ENCODE measurements at regions not wholly inside any gene's neighbourhood (a gene's known extent, or its start where the extent isn't known, plus 50 kb on each side); places are given as distances from the start of the nearest gene placed in this dataset.

GRCh38 chr13:110773480-110773879 is 60.0 kb downstream of the ING1 start:
- DNase-seq, result no peak

- DNase-seq, result no peak
Observed at GRCh38 chr13:110774051-110774450, 60.6 kb downstream of the ING1 start.

DNA sequence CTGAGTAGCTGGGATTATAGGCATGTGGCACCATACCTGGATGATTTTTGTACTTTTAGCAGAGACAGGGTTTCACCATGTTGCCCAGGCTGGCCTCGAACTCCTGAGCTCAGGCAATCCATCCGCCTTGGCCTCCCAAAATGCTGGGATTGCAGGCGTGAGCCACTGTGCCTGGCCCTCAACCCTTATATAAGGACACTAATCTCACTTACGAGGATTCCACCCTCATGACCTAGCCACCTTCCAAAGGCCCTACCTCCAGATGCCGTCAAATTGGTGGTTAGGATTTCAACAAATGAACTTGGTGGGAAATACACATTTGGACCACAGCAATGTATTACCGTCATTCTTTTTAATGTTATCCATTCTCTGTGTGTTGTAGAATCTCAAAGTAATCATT is 61.0 kb downstream of the ING1 start:
- DNase-seq, result no peak

DNA sequence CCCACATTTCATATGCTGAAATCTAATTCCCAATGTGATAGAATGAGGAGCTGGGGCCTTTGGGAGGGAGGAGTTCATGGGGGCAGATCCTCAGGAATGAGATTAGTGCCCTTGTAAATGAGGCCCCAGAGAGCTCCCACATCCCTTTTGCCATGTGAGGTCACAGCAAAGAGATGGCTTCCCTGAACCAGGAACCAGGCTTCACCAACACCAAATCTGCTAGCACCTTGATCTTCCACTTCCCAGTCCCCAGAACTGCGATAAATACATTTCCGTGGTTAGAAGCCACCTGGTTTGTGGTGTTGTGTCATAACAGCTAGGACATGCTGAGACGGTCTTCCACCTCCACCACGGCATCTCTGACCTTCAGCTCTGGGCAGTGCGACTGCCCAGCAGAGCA is 62.1 kb downstream of the ING1 start:
- no peak for DNase-seq

DNA sequence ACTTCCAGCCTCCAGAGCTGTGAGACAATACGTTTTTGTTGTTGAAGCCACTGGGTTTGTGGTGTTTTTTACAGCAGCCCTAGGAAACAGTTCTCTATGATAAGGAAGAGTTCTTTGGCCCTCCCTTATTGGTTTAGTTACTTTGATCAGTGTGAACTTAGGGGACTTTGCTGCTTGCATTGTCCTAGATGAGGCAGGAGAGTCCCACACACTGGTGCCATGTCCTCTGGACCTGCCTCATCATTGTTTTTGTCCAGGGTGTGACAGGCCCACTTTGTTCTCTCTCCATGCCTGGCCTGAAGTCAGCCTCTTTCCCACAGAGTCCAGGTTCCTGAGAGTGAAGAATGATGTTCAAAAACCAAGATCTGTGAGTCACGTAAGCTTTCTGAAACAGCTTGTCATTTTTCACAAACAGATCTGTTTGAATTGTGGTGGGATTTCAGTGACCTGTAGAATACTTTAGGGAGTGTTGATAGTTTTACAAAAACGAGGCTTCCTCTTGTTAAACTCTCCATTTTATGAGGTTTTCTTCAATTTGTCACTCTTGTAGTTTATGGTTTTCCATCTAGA is 63.8 kb downstream of the ING1 start:
- DNase-seq, result no peak

- DNase-seq, result no peak
Observed at GRCh38 chr13:110779022-110779421, 65.5 kb downstream of the ING1 start.

- DNase-seq, result no peak
Observed at GRCh38 chr13:110780422-110780821, 66.9 kb downstream of the ING1 start.

DNA sequence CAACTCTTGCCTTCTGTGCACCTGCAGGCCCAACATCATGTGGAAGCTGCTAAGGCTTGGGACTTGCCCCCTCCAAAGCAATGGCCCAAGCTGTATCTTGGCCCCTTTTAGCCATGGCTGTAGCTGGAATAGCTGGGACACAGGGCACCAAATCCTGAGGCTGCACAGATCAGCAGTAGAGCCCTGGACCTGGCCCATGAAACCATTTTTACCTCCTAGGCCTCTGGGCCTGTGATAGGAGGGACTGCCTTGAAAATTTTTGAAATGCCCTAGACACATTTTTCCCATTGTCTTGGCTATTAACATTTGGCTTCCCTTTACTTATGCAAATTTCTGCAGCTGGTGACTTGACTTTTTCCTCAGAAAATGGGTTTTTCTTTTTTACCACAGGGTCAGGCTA is 68.7 kb downstream of the ING1 start:
- no peak for DNase-seq

DNA sequence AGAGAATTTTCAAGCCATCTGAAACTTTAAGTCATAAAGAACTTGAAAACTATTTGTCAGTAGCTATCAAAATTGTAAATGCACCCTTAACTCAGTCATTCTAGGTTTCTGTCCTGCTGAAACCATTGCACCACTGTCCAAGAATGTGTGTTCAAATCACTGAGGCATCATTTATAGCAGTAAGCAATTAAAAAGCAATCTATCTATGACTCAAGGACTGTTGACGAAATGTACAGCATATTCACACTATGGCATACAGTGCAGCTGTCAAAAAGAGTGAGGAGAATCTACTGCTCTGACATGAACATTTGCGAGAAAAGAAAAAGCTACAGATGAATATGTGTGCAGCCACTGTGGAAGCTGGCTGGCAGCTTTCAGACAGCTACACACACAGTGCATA is 71.2 kb downstream of the ING1 start:
- DNase-seq, result no peak

DNA sequence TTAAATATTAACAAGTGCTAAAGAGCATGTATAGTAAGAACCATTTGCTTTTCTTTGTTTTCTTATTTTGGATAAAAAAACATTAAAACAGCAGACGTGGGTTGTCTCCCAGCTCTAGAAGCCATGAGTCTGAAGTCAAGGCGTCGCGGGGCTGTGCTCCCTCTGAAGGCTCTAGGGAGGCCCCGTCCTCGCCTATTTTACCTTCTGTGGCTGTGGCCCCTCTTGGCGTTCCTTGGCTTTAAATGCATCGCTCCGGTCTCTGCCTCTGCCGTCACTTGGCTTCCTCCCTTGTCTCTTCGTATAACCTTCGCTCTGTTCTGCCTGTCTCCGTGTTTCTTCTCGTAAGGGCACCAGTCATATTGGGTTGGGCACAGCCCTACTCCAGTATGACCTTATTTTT is 75.3 kb downstream of the ING1 start:
- DNase-seq, result no peak

DNA sequence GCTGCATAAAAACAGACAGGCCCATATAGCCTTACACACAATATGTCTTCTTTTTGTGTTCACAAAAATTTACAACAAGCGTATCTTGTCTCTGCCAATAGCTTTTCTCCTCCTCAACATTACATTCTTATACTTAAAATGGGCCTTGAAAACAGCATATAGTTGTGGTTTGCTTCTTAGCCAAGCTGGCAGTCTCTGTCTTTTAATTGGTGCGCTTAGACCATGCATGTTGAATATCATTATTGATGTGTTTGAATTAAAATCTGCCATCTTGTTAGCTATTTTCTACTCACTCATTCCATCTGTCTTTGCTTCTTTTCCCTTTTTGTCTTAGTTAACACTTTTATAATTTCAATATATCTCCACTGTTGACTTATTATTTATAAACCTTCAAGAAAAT is 76.4 kb downstream of the ING1 start:
- no peak for DNase-seq

DNA sequence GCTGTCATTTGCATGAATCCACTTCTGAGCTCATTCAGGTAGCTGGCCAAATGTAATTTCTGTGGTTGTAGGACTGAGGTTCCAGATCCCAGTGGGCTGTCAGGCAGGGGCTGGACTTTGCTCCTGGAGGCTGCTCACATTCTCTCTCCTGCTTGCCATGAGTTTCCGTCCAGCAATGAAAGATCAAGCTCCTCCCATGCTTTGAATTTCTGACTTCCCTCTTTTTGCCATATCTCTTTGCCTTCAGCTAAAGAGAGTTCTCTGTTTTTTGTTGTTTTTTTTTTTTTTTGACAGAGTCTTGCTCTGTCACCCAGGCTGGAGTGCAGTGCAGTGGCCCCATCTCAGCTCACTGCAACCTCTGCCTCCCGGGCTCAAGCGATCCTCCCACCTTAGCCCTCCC is 76.9 kb downstream of the ING1 start:
- DNase-seq, result no peak

GRCh38 chr13:110794209-110794608 is 80.7 kb downstream of the ING1 start:
- DNase-seq, result no peak

- DNase-seq, result no peak
Observed at GRCh38 chr13:110797230-110797877, 83.9 kb downstream of the ING1 start.

GRCh38 chr13:110798081-110798994 is 84.8 kb downstream of the ING1 start:
- no peak for DNase-seq

- peak; percentile 90 for DNase-seq
Observed at GRCh38 chr13:110799246-110800236, 86.0 kb downstream of the ING1 start.

DNA sequence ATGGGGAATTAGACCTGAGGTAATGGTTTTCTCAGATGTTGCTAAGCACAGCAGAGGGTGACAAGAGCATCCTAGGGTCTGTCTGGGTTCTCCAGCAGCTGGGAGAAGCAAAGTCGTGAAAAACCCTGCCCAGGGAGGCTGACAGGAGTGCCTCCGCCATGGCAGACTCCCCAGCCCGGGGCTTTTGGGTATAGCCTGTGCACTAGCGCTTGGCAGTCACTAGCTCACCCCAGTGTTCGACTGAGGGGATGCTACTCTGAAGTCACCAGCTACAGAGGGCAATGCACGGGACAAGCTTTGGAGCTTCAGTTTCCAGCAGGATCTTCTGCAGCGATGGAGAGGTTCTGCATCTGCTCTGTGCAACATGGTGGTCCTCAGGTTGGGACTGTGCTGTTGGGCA is 87.5 kb downstream of the ING1 start:
- no peak for DNase-seq

- no peak for DNase-seq
Observed at GRCh38 chr13:110802260-110802659, 88.8 kb downstream of the ING1 start.

- no peak for DNase-seq
Observed at GRCh38 chr13:110806636-110807035, 93.1 kb downstream of the ING1 start.

DNA sequence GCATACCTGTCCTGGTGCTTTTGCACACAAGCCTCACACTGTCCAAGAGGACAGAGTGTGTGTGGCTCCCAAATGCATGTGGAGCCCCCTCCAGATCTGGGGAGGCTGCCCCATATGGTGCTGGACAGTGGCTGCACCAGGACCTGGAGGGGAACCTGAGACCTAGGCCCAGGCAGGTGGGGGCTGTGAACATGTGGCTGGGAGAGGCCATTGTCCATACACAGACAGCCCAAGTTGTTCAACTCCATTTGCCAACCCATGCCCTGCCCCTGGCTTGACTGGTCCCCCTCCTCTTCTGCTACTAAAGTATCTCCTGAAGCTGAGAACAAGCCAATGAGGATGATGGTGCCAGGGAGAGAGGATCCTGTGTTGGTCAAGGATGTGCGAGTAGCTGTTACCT is 94.0 kb downstream of the ING1 start:
- DNase-seq, result no peak

DNA sequence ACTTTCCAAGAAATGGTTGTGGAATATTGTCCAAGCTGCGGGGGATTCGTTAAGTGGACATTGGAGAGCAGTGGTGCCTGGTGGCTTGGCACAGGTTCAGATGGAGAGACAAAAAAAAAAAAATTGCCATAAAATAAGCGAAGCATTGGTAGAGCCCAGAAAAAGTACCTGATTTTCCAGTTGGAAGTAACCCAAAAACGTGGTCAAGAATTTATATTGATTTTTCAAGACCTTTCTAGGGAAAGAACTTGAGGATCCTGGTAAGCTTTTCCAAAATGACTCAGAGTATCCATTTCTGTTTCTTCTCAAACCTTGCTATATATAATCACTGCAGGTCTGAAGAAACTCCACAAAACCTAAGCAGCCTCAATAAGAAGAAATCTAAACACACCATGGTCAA is 94.6 kb downstream of the ING1 start:
- peak; percentile 53 for DNase-seq

DNA sequence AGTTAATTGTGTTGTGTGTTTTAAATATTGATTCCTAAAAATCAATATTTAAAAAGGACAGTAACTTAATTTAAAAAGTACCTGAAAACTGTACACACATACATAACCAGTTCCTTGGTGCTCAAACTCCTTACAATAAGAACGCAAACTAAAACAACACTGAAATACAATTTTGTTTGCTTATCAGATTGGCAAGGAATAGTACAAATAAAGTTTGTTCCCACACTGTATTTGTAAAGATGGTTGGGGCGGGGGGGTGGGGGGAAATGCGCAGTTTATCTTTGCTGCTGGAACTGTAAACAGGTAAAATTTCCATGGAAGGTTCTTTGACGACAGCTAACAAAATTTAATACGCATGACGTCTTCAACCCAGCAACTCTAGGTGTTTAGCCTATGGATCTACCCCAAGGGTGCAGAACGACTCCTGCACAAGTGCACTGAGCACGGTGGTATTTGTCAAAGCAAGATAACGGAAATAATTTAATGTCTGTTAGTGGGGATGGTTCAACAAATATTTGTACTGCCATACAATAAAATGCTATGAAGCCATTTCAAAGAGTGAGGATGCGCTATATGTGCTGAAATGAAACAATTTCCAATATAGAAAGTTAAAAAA is 96.5 kb downstream of the ING1 start:
- no peak for DNase-seq

Data from femur (tissue), 1 donor.